SU-DHL-6 (cell line): ENCODE measurements at regions not wholly inside any gene's neighbourhood (a gene's known extent, or its start where the extent isn't known, plus 50 kb on each side); places are given as distances from the start of the nearest gene placed in this dataset.
"Not testable (repeated sequence)": the region's sequence is repeated elsewhere in the genome, so short reads cannot be mapped to it uniquely, and the experiment has no call there.

ENCODE experiments used
- H2AFZ ChIP-seq: fragments of 200-600 bp; sonication (generic); 2 replicates; pipeline ENCODE4 v1.6.1; 2014; ENCODE audit warnings: low read depth, mild to moderate bottlenecking, moderate library complexity, mixed read lengths, antibody characterized with exemption, low read length; ENCODE audit not compliant: severe bottlenecking
- H3F3A ChIP-seq: fragments of 200-600 bp; shearing (Covaris generic); 2 replicates; pipeline ENCODE4 v1.6.0; 2016; ENCODE audit warnings: antibody characterized with exemption, mild to moderate bottlenecking; ENCODE audit not compliant: insufficient read depth
- H3K27ac ChIP-seq: fragments of 200-600 bp; sonication (generic); 2 replicates; pipeline ENCODE4 v1.5.1; 2016; ENCODE audit warnings: low read depth, mild to moderate bottlenecking, low read length, moderate library complexity, mixed read lengths
- H3K27me3 ChIP-seq: fragments of 200-600 bp; sonication (generic), shearing (Covaris generic); 2 replicates; pipeline ENCODE4 v1.6.0; 2014; ENCODE audit warnings: mild to moderate bottlenecking, low read length
- H3K36me3 ChIP-seq: fragments of 200-600 bp; sonication (generic); 2 replicates; pipeline ENCODE4 v1.6.1; 2014; ENCODE audit warnings: mild to moderate bottlenecking, low read length, mixed read lengths
- H3K4me2 ChIP-seq: fragments of 300-600, 200-600 bp; shearing (Covaris generic), sonication (generic); 2 replicates; pipeline ENCODE4 v1.6.0; 2014; ENCODE audit warnings: low read length, low read depth, mild to moderate bottlenecking; ENCODE audit not compliant: poor library complexity, severe bottlenecking
- H3K4me3 ChIP-seq: fragments of 200-600 bp; sonication (generic); 2 replicates; pipeline ENCODE4 v1.5.1; 2014; ENCODE audit warnings: antibody characterized with exemption, low read length, mild to moderate bottlenecking, mixed read lengths; ENCODE audit not compliant: insufficient read depth, poor library complexity, severe bottlenecking
- H3K79me2 ChIP-seq: fragments of 200-600 bp; sonication (generic); 2 replicates; pipeline ENCODE4 v1.6.1; 2014; ENCODE audit warnings: mild to moderate bottlenecking, low read length, moderate library complexity; ENCODE audit not compliant: insufficient read depth
- H3K9ac ChIP-seq: fragments of 200-600 bp; sonication (generic); 2 replicates; pipeline ENCODE4 v1.7.0; 2014; ENCODE audit warnings: mild to moderate bottlenecking, low read length
- H3K9me2 ChIP-seq: fragments of 200-600 bp; sonication (generic); replicated peaks from 2 replicates; pipeline ENCODE4 v1.6.1; 2014; ENCODE audit warnings: low read length; ENCODE audit not compliant: insufficient read depth
- H3K9me3 ChIP-seq: fragments of 200-600 bp; sonication (generic); 2 replicates; pipeline ENCODE4 v1.6.1; 2014; ENCODE audit warnings: low read length, mixed read lengths; ENCODE audit not compliant: insufficient read depth
- H4K20me1 ChIP-seq: fragments of 200-600 bp; sonication (generic); 2 replicates; pipeline ENCODE4 v1.6.1; 2014; ENCODE audit warnings: low read depth, mild to moderate bottlenecking, antibody characterized with exemption, low read length, moderate library complexity, mixed read lengths
- CTCF ChIP-seq: fragments of 200-600 bp; sonication (generic); IDR thresholded peaks from one replicate; pipeline ENCODE4 v1.5.1; 2017; ENCODE audit warnings: antibody characterized with exemption, mild to moderate bottlenecking, low read length, moderate library complexity; ENCODE audit not compliant: insufficient read depth, poor library complexity, severe bottlenecking
- EZH2phosphoT487 ChIP-seq: fragments of 200-600 bp; sonication (generic), shearing (Covaris generic); conservative IDR thresholded peaks from 2 replicates; pipeline ENCODE4 v1.6.1; 2018; ENCODE audit warnings: mild to moderate bottlenecking, antibody characterized with exemption, low read length, moderate library complexity, mixed read lengths

- no peak overlapping the region for H3K27ac ChIP-seq
- H3K9me2 ChIP-seq = no peaks in the 10 kb centered on the region
- no peaks in the 10 kb centered on the region for H3K79me2 ChIP-seq
- no peaks in the 10 kb centered on the region for H3K9me3 ChIP-seq
- H3K27me3 ChIP-seq = no peaks in the 10 kb centered on the region
- no peaks in the 10 kb centered on the region for H4K20me1 ChIP-seq
- H2AFZ ChIP-seq = no peak overlapping the region
- no peak overlapping the region for H3K4me3 ChIP-seq
- H3K4me2 ChIP-seq = no peak overlapping the region
- H3K9ac ChIP-seq = no peak overlapping the region
- no peak for TF ChIP-seq EZH2phosphoT487
- TF ChIP-seq CTCF = no peak
- no peaks in the 10 kb centered on the region for H3F3A ChIP-seq
- H3K36me3 ChIP-seq = no peaks in the 10 kb centered on the region
Observed at GRCh38 chr1:196002906-196003305, 605.3 kb downstream of the KCNT2 start.

- H3K79me2 ChIP-seq, H3F3A ChIP-seq, H3K9me2 ChIP-seq, H3K4me3 ChIP-seq, H3K27ac ChIP-seq, H3K9ac ChIP-seq, H3K4me2 ChIP-seq, H3K27me3 ChIP-seq, H4K20me1 ChIP-seq, H2AFZ ChIP-seq, H3K36me3 ChIP-seq, H3K9me3 ChIP-seq: not testable (repeated sequence)
Observed at GRCh38 chr1:196002296-196002695, 605.9 kb downstream of the KCNT2 start.

GRCh38 chr1:196001188-196001587, 607.1 kb downstream of the KCNT2 start:
- Histone ChIP-seq H3K4me2 (no peak overlapping the region), H3K4me3 (no peak overlapping the region), H3F3A (no peaks in the 10 kb centered on the region), H4K20me1 (no peaks in the 10 kb centered on the region), H3K27ac (no peak overlapping the region), H3K27me3 (no peaks in the 10 kb centered on the region), H3K9me2 (no peaks in the 10 kb centered on the region), H3K36me3 (no peaks in the 10 kb centered on the region), H2AFZ (no peak overlapping the region), H3K9me3 (no peaks in the 10 kb centered on the region), H3K9ac (no peak overlapping the region), H3K79me2 (no peaks in the 10 kb centered on the region)
- TF ChIP-seq CTCF = no peak
- TF ChIP-seq EZH2phosphoT487 = no peak

- Histone ChIP-seq H3K4me2 (no peak overlapping the region), H3F3A (no peaks in the 10 kb centered on the region), H3K9me2 (no peaks in the 10 kb centered on the region), H3K27me3 (no peaks in the 10 kb centered on the region), H3K9ac (no peak overlapping the region), H3K4me3 (no peak overlapping the region), H3K9me3 (no peaks in the 10 kb centered on the region), H4K20me1 (no peaks in the 10 kb centered on the region), H3K27ac (no peak overlapping the region), H2AFZ (no peak overlapping the region), H3K36me3 (no peaks in the 10 kb centered on the region), H3K79me2 (no peaks in the 10 kb centered on the region)
- TF ChIP-seq EZH2phosphoT487 (no peak), CTCF (no peak)
Observed at GRCh38 chr1:195999022-195999421, 609.2 kb downstream of the KCNT2 start.
